ENCODE measurements at regions not wholly inside any gene's neighbourhood (a gene's known extent, or its start where the extent isn't known, plus 50 kb on each side); places are given as distances from the start of the nearest gene placed in this dataset.

- no peaks in the 10 kb centered on the region for H3K36me3 Mint-ChIP-seq (ENCODE audit: low read depth)
- peaks cover 4% of the 10 kb centered on the region for H3K27me3 Mint-ChIP-seq (ENCODE audit: low read depth)
- H3K4me3 Mint-ChIP-seq, result no peak overlapping the region
- TF ChIP-seq, protein P1, sequence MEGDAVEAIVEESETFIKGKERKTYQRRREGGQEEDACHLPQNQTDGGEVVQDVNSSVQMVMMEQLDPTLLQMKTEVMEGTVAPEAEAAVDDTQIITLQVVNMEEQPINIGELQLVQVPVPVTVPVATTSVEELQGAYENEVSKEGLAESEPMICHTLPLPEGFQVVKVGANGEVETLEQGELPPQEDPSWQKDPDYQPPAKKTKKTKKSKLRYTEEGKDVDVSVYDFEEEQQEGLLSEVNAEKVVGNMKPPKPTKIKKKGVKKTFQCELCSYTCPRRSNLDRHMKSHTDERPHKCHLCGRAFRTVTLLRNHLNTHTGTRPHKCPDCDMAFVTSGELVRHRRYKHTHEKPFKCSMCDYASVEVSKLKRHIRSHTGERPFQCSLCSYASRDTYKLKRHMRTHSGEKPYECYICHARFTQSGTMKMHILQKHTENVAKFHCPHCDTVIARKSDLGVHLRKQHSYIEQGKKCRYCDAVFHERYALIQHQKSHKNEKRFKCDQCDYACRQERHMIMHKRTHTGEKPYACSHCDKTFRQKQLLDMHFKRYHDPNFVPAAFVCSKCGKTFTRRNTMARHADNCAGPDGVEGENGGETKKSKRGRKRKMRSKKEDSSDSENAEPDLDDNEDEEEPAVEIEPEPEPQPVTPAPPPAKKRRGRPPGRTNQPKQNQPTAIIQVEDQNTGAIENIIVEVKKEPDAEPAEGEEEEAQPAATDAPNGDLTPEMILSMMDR (IDR thresholded peaks at IDR 0.05; ENCODE audit: unreplicated experiment in 3 of 3), result no peak
- H3K9me3 Mint-ChIP-seq, result peaks cover 16% of the 10 kb centered on the region
- H3K27ac Mint-ChIP-seq, result no peak overlapping the region
- H3K4me1 Mint-ChIP-seq, result no peaks in the 10 kb centered on the region
Observed at GRCh38 chr10:121232494-121232893, 365.8 kb downstream of the FGFR2 start.

DNA sequence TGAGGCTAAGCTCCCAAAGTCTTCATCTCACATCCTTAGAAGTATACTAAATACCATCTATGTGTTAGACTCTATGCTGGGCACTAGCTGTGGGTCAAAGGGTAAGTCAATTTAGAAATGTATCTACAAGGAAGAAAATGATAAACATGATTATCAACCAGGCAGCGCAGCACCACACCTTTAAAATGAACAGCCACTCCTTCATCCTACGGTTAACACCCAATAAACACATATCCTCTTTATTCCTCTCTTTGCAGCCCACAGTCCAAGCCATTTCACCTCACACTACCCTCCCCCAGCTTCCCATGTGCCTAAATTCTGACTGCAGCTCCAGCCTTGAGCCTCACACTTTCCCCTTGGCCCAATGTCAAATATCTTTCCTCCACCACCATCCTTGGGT is 362.6 kb downstream of the FGFR2 start:
- Mint-ChIP-seq H3K27ac (no peak overlapping the region), H3K4me3 (no peak overlapping the region), H3K9me3 (peaks cover 12% of the 10 kb centered on the region), H3K4me1 (peaks cover 12% of the 10 kb centered on the region), H3K36me3 (ENCODE audit: low read depth) (no peaks in the 10 kb centered on the region), H3K27me3 (ENCODE audit: low read depth) (no peaks in the 10 kb centered on the region)
- TF ChIP-seq, protein P1 (IDR thresholded peaks at IDR 0.05; ENCODE audit: unreplicated experiment in 3 of 3), result no peak

DNA sequence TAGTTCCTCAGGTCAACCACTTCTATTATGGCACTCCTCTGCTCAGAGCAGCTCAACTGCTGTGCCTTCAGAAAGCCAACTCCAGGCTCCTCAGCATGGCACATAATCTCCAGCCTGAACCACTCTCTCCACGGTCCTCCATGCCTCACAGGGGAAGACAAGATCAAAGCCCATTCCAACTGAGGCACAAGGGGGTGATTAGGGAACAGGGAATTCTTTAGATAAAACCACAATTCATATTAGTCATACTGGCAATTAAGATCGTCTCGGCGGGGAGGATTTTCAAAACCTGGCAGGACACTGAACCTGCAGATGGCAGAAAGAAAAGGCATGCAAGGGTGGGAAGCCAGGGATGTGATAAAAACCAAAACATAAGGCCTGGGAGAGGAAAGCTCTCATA is 361.6 kb downstream of the FGFR2 start:
- Mint-ChIP-seq H3K27ac (no peak overlapping the region), H3K36me3 (ENCODE audit: low read depth) (no peaks in the 10 kb centered on the region), H3K27me3 (ENCODE audit: low read depth) (no peaks in the 10 kb centered on the region), H3K4me1 (peaks cover 15% of the 10 kb centered on the region), H3K4me3 (no peak overlapping the region), H3K9me3 (peaks cover 12% of the 10 kb centered on the region)
- TF ChIP-seq, protein P1 (IDR thresholded peaks at IDR 0.05; ENCODE audit: unreplicated experiment in 3 of 3), result no peak

GRCh38 chr10:121237718-121238117 is 360.5 kb downstream of the FGFR2 start:
- H3K4me1 Mint-ChIP-seq, result peaks cover 15% of the 10 kb centered on the region

DNA sequence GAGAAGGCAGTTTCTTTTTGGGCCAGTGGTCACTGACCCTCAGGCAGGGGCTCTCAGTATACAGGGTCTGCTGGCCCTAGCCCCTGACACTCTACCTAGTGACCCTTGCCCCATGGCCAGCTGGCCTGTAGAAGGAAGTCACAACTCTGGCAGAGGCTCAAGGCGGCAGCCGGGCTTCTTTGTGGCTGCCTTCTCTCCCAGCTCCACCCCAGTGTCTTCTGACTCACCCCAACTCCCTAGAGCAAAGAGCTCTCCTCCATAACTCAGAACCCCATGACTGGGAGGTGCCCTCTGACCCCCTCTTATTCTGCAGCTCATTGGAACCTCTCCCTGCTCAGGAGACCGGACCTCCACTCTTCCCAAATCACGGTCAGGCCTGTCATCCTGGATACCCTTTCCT is 358.2 kb downstream of the FGFR2 start:
- TF ChIP-seq, protein P1 (IDR thresholded peaks at IDR 0.05; ENCODE audit: unreplicated experiment in 3 of 3), result no peak
- Mint-ChIP-seq H3K9me3 (peaks cover 12% of the 10 kb centered on the region), H3K27me3 (ENCODE audit: low read depth) (peaks cover 11% of the 10 kb centered on the region), H3K36me3 (ENCODE audit: low read depth) (no peaks in the 10 kb centered on the region), H3K27ac (peak overlapping the region in 2 of 3 experiments; percentile 15 to 65), H3K4me3 (no peak overlapping the region), H3K4me1 (peaks cover 33% of the 10 kb centered on the region)

More at GRCh38 chr10:121237718-121238117, 360.5 kb downstream of the FGFR2 start:
- Mint-ChIP-seq H3K27me3 (ENCODE audit: low read depth) (peaks cover 10% of the 10 kb centered on the region), H3K36me3 (ENCODE audit: low read depth) (no peaks in the 10 kb centered on the region), H3K9me3 (peaks cover 12% of the 10 kb centered on the region), H3K27ac (no peak overlapping the region), H3K4me3 (no peak overlapping the region)
- TF ChIP-seq, protein P1 (IDR thresholded peaks at IDR 0.05; ENCODE audit: unreplicated experiment in 3 of 3), result no peak

- Mint-ChIP-seq H3K27ac (peak overlapping the region in 2 of 3 experiments; percentile 15 to 51), H3K9me3 (peaks cover 12% of the 10 kb centered on the region), H3K4me1 (peaks cover 39% of the 10 kb centered on the region), H3K36me3 (ENCODE audit: low read depth) (no peaks in the 10 kb centered on the region), H3K27me3 (ENCODE audit: low read depth) (peaks cover 11% of the 10 kb centered on the region), H3K4me3 (no peak overlapping the region)
- TF ChIP-seq, protein P1 (IDR thresholded peaks at IDR 0.05; ENCODE audit: unreplicated experiment in 3 of 3), result no peak
Observed at GRCh38 chr10:121240556-121240955, 357.7 kb downstream of the FGFR2 start.

Measured in nephron (organoid).